ACHN (cell line): ENCODE measurements at regions not wholly inside any gene's neighbourhood (a gene's known extent, or its start where the extent isn't known, plus 50 kb on each side); places are given as distances from the start of the nearest gene placed in this dataset.

ENCODE experiments used
- DNase-seq: peaks from one replicate; pipeline ENCODE4 v3.0.0-alpha.2; 2015
- in situ Hi-C: cut with HindIII; loops from 2 replicates; pipeline ENCODE4 v1.10.0; 2017; ENCODE audit warnings: low sequenced_read_pairs, low pct_ligation_motif_present, low pct_unique_long_range_greater_than_20kb

- in situ Hi-C loops = no loop called here
- no peak for DNase-seq
Observed at GRCh38 chr16:6547131-6547530, 785.5 kb upstream of the RBFOX1 start.

- in situ Hi-C loops = no loop called here
- DNase-seq = no peak
Observed at GRCh38 chr16:6545329-6545728, 787.3 kb upstream of the RBFOX1 start.

- no peak for DNase-seq
- in situ Hi-C loops = no loop called here
Observed at GRCh38 chr16:6541267-6541666, 791.4 kb upstream of the RBFOX1 start.

DNA sequence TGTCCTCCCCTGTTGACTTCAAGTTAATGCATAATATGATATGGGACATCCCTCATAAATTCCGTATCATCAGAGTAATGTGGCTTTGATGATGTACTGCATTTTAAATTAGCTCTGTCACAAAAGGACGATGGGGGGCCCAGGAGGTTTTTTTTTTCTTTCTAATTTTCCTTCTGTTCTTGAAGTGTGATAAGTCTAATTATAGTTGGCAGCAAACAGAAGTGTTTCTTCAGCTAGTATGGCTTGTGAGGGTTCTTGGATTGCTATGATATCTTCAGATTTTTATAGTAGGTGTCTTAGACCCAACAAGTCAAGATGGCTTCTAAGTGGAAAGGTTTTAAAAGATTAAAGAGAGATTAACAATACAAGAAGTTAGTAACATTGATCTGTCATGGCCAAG lies 796.2 kb upstream of the RBFOX1 start:
- in situ Hi-C loops = no loop called here
- no peak for DNase-seq

DNA sequence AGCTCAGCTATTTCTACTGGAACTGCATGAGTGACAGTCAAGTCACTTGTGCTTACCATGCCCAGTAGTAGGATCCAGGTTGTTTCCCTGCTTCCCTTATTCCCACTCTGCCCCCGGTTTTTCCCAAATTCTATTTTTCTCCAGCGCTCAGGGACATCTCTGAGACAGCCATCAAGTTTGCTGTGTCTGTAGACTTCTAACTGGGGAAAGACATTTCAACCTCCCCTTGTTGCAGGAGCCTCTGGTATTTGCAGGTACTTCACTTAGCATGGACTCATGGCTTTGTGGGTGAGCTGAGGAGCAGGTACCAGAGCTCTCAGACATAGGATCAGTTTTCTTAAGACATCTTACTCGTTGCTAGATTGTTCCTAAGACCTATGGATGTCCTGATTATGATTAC lies 801.6 kb upstream of the RBFOX1 start:
- in situ Hi-C loops = no loop called here
- no peak for DNase-seq

DNA sequence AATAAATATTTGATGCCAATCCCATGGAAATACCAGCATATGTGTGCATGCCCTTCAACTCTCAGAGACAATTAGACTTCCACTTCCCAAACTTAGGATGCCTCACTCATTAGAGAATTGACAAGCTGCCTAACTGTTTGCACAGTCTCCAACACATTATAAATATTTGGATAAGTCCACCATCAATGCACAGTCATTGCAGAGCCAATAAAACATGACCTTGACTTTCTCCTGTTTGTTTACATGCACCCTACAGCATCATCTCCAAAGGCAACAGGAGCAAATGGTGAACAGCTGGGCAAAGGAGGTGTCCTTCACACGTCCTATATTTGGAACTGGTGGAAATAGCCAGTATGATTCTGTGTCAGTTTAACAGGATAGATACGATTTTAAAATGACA lies 804.4 kb upstream of the RBFOX1 start:
- DNase-seq = no peak
- in situ Hi-C loops = no loop called here

GRCh38 chr16:6527646-6528045 lies 805.0 kb upstream of the RBFOX1 start:
- DNase-seq = peak; percentile 12
- in situ Hi-C loops = no loop called here

GRCh38 chr16:6524501-6524900 lies 808.1 kb upstream of the RBFOX1 start:
- in situ Hi-C loops = no loop called here
- no peak for DNase-seq

DNA sequence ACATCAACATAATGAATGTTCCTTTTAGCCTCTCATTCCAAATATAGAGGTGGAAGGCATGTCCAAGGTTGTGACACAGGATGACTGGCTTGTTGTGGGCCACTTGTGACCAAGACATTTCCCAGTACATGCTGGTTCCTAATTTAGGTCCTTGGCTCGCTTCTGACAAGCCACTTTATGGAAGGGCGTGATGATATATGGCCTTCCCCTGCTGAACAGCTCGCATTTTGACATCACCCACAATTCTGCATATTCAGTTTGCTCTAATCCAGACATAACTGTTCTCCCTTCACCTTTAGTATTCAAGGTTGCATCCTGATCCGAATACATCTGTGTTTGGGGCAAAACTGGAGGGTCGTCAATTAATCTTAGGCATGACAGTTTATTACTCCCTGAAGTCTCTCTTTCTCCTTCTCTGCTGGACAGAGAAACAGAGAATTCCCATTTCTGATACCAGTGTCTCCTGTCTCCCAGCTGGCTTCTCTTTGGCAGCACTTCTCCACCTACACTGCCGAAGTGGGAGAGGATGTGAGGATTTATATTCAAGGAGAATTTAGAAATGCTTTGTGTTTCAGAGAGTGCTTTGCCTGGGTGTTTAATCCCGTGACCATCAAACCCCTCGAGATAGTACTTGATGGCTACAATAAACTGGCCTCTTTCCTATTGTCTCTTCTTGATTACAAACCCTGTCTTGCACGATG lies 815.5 kb upstream of the RBFOX1 start:
- no peak for DNase-seq
- in situ Hi-C loops = no loop called here

- in situ Hi-C loops = no loop called here
- DNase-seq = no peak
Observed at GRCh38 chr16:6512512-6512911, 820.1 kb upstream of the RBFOX1 start.

- in situ Hi-C loops = no loop called here
- no peak for DNase-seq
Observed at GRCh38 chr16:6510261-6510660, 822.4 kb upstream of the RBFOX1 start.

DNA sequence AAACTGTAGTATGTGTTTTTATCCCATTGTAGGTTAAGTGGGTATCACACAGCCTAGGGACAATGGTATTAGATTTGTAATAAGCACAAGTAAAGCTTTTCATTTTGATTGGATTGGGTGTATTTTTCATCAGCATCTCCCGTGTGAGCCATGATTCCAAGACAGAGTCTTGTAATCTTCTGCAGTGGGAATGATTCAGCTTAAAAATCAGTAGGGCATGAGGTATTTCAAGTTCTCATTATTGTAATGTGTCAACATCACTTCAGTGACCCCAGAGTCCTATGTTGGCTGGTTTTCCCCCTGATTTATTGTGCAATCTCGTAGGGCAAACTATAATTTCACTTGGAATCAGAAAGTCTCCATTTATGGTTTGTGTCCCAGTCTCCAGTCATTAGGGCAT lies 833.2 kb upstream of the RBFOX1 start:
- no peak for DNase-seq

DNA sequence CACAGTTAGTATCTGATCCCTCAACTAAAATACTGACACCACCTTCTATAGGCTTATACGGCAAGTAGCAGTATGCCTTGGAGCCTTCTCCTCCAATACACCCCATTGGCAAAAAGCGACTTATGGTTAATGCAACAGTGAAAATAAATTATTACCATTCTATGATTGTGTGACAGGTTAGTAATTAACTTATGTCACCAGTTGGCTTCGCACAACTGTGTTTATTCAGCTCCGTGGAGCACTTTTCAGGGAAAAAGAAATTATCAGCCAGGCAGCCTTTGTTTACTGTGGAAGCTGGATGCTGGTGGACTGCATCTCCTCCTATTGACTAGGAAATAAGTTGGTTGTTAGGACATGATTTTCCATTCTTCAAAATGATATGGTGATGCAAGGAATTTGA lies 833.8 kb upstream of the RBFOX1 start:
- DNase-seq = no peak
- in situ Hi-C loops = loop anchor here (25.0 kb wide), 1 partner anchor 112 kb away; no protein-coding TSS in a partner anchor

More for the DNA sequence above, 833.2 kb upstream of the RBFOX1 start:
- in situ Hi-C loops = loop anchor here (25.0 kb wide), 1 partner anchor 112 kb away; no protein-coding TSS in a partner anchor

DNA sequence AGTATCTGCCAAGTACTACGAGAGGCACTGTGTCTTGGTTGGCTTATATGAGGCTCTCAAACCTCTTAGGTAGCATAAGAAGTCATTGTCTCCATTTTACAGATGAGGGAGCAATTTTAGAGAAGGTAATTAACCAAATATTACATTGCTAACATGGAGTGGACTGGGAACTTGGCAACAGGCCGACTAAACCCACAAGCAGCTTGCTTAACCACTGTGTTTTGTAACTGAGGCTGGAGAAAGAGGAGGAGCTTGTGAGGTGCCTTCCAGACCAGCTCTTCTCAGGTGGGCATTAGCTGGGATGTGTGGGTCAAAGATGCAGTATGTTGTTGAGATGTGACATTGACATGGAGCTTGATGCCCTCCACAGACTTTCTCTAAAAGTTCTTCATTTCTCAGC lies 835.6 kb upstream of the RBFOX1 start:
- in situ Hi-C loops = loop anchor here (25.0 kb wide), 1 partner anchor 110 kb away; no protein-coding TSS in a partner anchor
- no peak for DNase-seq

GRCh38 chr16:6495486-6496210 lies 837.0 kb upstream of the RBFOX1 start:
- no peak for DNase-seq
- in situ Hi-C loops = loop anchor here (25.0 kb wide), 1 partner anchor 108 kb away; no protein-coding TSS in a partner anchor

GRCh38 chr16:6494716-6495115 lies 837.9 kb upstream of the RBFOX1 start:
- in situ Hi-C loops = loop anchor here (25.0 kb wide), 1 partner anchor 107 kb away; no protein-coding TSS in a partner anchor

DNA sequence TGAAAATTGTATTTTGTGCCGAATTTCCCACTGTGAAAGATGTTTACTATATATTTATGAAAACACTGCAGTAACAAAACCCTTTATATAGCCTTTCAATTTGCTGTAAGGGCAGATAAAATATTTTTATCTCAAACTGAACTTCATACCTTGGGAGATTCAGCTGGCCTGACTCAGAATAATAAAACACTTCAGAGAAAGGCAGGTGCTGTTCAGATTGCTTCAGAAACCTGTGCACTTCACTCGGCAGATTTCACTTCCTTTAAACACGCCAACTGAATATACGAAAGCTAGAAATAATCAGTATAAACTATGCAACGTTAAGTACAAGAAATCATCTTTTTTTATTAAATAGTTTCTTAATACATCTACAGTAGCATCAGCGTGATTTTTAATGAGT lies 839.1 kb upstream of the RBFOX1 start:
- in situ Hi-C loops = loop anchor here (25.0 kb wide), 1 partner anchor 106 kb away; no protein-coding TSS in a partner anchor
- no peak for DNase-seq

More at GRCh38 chr16:6494716-6495115, 837.9 kb upstream of the RBFOX1 start:
- no peak for DNase-seq

DNA sequence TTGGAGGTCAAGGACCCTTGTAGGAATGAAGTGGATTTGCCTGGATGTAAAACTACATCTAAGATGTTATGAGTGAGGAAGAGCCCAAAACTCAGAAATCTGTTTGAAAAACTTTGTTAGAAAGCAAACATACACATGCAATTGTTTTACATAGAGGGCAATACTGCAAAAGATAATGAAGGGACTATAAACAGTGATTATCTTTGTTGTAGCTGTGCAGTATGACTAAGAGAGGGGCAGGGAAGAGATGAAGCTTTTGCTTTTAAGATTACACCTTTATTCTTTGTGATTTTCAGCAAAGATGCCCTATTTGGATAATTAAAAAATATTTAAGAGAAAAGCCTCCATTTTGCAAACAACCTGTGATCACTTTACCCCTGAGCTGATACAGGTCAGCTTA lies 839.9 kb upstream of the RBFOX1 start:
- DNase-seq = no peak
- in situ Hi-C loops = loop anchor here (25.0 kb wide), 1 partner anchor 105 kb away; no protein-coding TSS in a partner anchor

DNA sequence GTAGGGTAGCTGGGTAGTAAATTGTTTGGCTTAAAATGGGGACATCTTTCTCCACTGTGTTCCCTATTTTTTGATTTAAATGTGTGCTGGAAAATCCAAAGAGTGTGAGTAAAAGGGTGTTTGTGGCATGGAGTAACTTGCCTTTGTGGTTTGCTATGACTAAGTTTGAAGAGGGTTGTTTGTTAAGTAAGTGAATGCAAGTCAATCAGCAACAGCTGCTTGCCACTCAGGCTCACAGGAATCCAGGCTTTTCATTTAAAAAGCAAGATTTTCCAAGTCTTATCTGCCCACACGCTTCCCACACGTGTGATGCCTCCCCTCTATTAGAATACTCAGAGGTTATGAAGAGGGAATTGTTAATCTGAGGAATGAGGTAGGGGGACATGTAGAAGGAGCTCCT lies 847.7 kb upstream of the RBFOX1 start:
- no peak for DNase-seq
- in situ Hi-C loops = loop anchor here (25.0 kb wide), 1 partner anchor 98 kb away; no protein-coding TSS in a partner anchor
